HCT116 (cell line): ENCODE measurements at regions not wholly inside any gene's neighbourhood (a gene's known extent, or its start where the extent isn't known, plus 50 kb on each side); places are given as distances from the start of the nearest gene placed in this dataset.

Experiments
- ATAC-seq: fragments of 200-7000 bp; cut with Tn5 transposase; 2 replicates; pipeline ENCODE4 v1.9.1; 2020; ENCODE audit warnings: mild to moderate bottlenecking, moderate library complexity
- BruUV-seq: library from RNA; stranded (reverse); fragments of 400-500 nt; replicated peaks from 2 replicates; lab custom pipeline; 2021; lab: Mats Ljungman, UMichigan
- CTCF ChIA-PET: fragments of 300-600 bp; sonication (Branson Sonifier 250); formaldehyde crosslinking; loops from one replicate; lab custom pipeline; 2021; ENCODE audit warnings: antibody characterized with exemption; lab: Charles Lee
- POLR2A ChIA-PET: fragments of 300-600, 350-600 bp; sonication (Branson Sonifier 250); formaldehyde crosslinking; loops from one replicate; lab custom pipeline; 2021; ENCODE audit warnings: antibody characterized with exemption; lab: Charles Lee
- RAD21 ChIA-PET, 2 experiments: fragments of 300-600 bp; sonication (Branson Sonifier 250); formaldehyde crosslinking; loops; one replicate each; lab custom pipeline; 2023; ENCODE audit warnings: low total read pairs in 2 of 2; ENCODE audit not compliant: uncharacterized antibody in 2 of 2, unreplicated experiment in 2 of 2, low non-redundant PET in 1 of 2; lab: Charles Lee
- DNase-seq: peaks from one replicate; pipeline ENCODE4 v3.0.0-alpha.2; 2010; ENCODE audit warnings: low read depth, low spot score
- H2AFZ ChIP-seq: fragments of 200-600 bp; shearing (Covaris generic), sonication (generic); 2 replicates; pipeline ENCODE4 v1.6.1; 2017; ENCODE audit warnings: low read depth, mixed run types, mixed read lengths, antibody characterized with exemption, low read length; ENCODE audit not compliant: poor library complexity, severe bottlenecking
- H3K27ac ChIP-seq: 2 replicates; pipeline ENCODE4 v1.5.1; 2012; ENCODE audit warnings: low read depth, low read length
- H3K27me3 ChIP-seq: fragments of 200-600 bp; sonication (generic); 2 replicates; pipeline ENCODE4 v1.6.1; 2016; ENCODE audit warnings: mixed run types, low read length, mixed read lengths; ENCODE audit not compliant: insufficient read depth
- H3K36me3 ChIP-seq, 2 experiments: fragments of 200-500 bp in 1 of 2; fragments of 200-600 bp in 1 of 2; sonication (Bioruptor generic) in 1 of 2; sonication (generic) in 1 of 2; 2 replicates each; pipeline versions ENCODE4 v1.5.1 to v1.6.1; 2014 to 2016; ENCODE audit warnings: low read length in 2 of 2, inconsistent platforms in 1 of 2, mixed read lengths in 1 of 2, mixed run types in 1 of 2; ENCODE audit not compliant: insufficient read depth in 2 of 2, control insufficient read depth in 1 of 2
- H3K4me1 ChIP-seq, 2 experiments: fragments of 200-600 bp in 1 of 2; sonication (generic) in 1 of 2; 2 replicates each; pipeline versions ENCODE4 v1.5.1 to v1.6.1; 2012 to 2017; ENCODE audit warnings: low read length in 2 of 2, inconsistent platforms in 1 of 2, mild to moderate bottlenecking in 1 of 2, mixed read lengths in 1 of 2, mixed run types in 1 of 2, moderate library complexity in 1 of 2; ENCODE audit not compliant: insufficient read depth in 2 of 2, control insufficient read depth in 1 of 2
- H3K4me2 ChIP-seq: fragments of 200-600 bp; sonication (generic); 2 replicates; pipeline ENCODE4 v1.6.1; 2017; ENCODE audit warnings: mixed run types, low read length, mixed read lengths
- H3K4me3 ChIP-seq, 2 experiments: fragments of 200-600 bp in 1 of 2; sonication (generic) in 1 of 2; replicated peaks in 1 of 2; 2 replicates each; pipeline ENCODE4 v1.5.1; 2011 to 2016; ENCODE audit warnings: low read length in 2 of 2, control low read depth in 1 of 2, low read depth in 1 of 2, mild to moderate bottlenecking in 1 of 2, mixed read lengths in 1 of 2, mixed run types in 1 of 2
- H3K79me2 ChIP-seq: fragments of 200-600 bp; sonication (generic); 2 replicates; pipeline ENCODE4 v1.6.1; 2017; ENCODE audit warnings: mild to moderate bottlenecking, mixed run types, low read length, moderate library complexity, mixed read lengths; ENCODE audit not compliant: insufficient read depth
- H3K9ac ChIP-seq: fragments of 200-600 bp; sonication (generic); 2 replicates; pipeline ENCODE4 v1.6.1; 2016; ENCODE audit warnings: low read length, mixed read lengths
- H3K9me2 ChIP-seq: fragments of 200-600 bp; sonication (generic), shearing (Covaris generic); 2 replicates; pipeline ENCODE4 v1.6.1; 2017; ENCODE audit warnings: mixed run types, mild to moderate bottlenecking, moderate library complexity; ENCODE audit not compliant: insufficient read depth
- H3K9me3 ChIP-seq, 2 experiments: fragments of 200-500 bp in 1 of 2; fragments of 200-600 bp in 1 of 2; sonication (Bioruptor generic) in 1 of 2; sonication (generic) in 1 of 2; 2 replicates each; pipeline ENCODE4 v1.6.1; 2014 to 2017; ENCODE audit warnings: low read length in 2 of 2, mixed read lengths in 2 of 2, inconsistent platforms in 1 of 2, low read depth in 1 of 2, mild to moderate bottlenecking in 1 of 2, mixed run types in 1 of 2, moderate library complexity in 1 of 2; ENCODE audit not compliant: control insufficient read depth in 1 of 2, insufficient read depth in 1 of 2
- H4K20me1 ChIP-seq: fragments of 200-600 bp; sonication (generic), shearing (Covaris generic); 2 replicates; pipeline ENCODE4 v1.6.1; 2017; ENCODE audit warnings: mixed run types, mild to moderate bottlenecking, moderate library complexity; ENCODE audit not compliant: insufficient read depth
- ATF3 ChIP-seq: IDR thresholded peaks from 2 replicates; pipeline ENCODE4 v1.6.1; 2012
- CBX3 ChIP-seq: IDR thresholded peaks from 2 replicates; pipeline ENCODE4 v1.6.1; 2012; ENCODE audit warnings: low read depth
- CTCF ChIP-seq, 3 experiments: fragments of 200-600 bp in 1 of 3; sonication (generic) in 1 of 3; IDR thresholded peaks in 2 of 3; conservative IDR thresholded peaks in 1 of 3; 2 replicates each; pipeline ENCODE4 v1.5.1; 2012 to 2017; ENCODE audit warnings: low read depth in 2 of 3, low read length in 2 of 3, antibody characterized with exemption in 1 of 3, borderline replicate concordance in 1 of 3, control low read depth in 1 of 3, mild to moderate bottlenecking in 1 of 3, mixed read lengths in 1 of 3, mixed run types in 1 of 3, moderate library complexity in 1 of 3; ENCODE audit not compliant: insufficient read depth in 1 of 3
- ELF1 ChIP-seq: IDR thresholded peaks from 2 replicates; pipeline ENCODE4 v1.6.1; 2012; ENCODE audit warnings: low read depth, borderline replicate concordance
- FOSL1 ChIP-seq: IDR thresholded peaks from 2 replicates; pipeline ENCODE4 v1.6.1; 2012; ENCODE audit warnings: low read depth
- JUND ChIP-seq: IDR thresholded peaks from 2 replicates; pipeline ENCODE4 v1.6.1; 2012
- MAX ChIP-seq: IDR thresholded peaks from 2 replicates; pipeline ENCODE4 v1.6.1; 2012
- POLR2A ChIP-seq: IDR thresholded peaks from 2 replicates; pipeline ENCODE4 v1.7.0; 2011; ENCODE audit warnings: borderline replicate concordance; ENCODE audit not compliant: insufficient read depth, insufficient read length; ENCODE audit errors: extremely low read depth
- POLR2AphosphoS5 ChIP-seq: IDR thresholded peaks from 2 replicates; pipeline ENCODE4 v1.6.1; 2011; ENCODE audit warnings: mild to moderate bottlenecking, low read depth, low read length, moderate library complexity
- RAD21 ChIP-seq: IDR thresholded peaks from 2 replicates; pipeline ENCODE4 v1.6.1; 2012; ENCODE audit warnings: low read depth, mild to moderate bottlenecking
- REST ChIP-seq: IDR thresholded peaks from 2 replicates; pipeline ENCODE4 v1.6.1; 2012; ENCODE audit warnings: low read depth
- SIN3A ChIP-seq: IDR thresholded peaks from 2 replicates; pipeline ENCODE4 v1.6.1; 2012; ENCODE audit warnings: low read depth
- SP1 ChIP-seq: IDR thresholded peaks from 2 replicates; pipeline ENCODE4 v1.6.1; 2012; ENCODE audit warnings: low read depth
- SRF ChIP-seq: IDR thresholded peaks from 2 replicates; pipeline ENCODE4 v1.6.1; 2012; ENCODE audit warnings: low read depth
- TCF7L2 ChIP-seq: IDR thresholded peaks from 2 replicates; pipeline ENCODE4 v1.7.0; 2011; ENCODE audit warnings: borderline replicate concordance, inconsistent platforms; ENCODE audit not compliant: insufficient read depth, insufficient read length; ENCODE audit errors: extremely low read depth
- YY1 ChIP-seq: IDR thresholded peaks from 2 replicates; pipeline ENCODE4 v1.6.1; 2011; ENCODE audit warnings: low read length, low read depth, moderate library complexity, mild to moderate bottlenecking; ENCODE audit not compliant: insufficient replicate concordance; ENCODE audit errors: extremely low read depth
- ZNF274 ChIP-seq: fragments of 200-500 bp; sonication (Bioruptor generic); IDR thresholded peaks from 2 replicates; pipeline ENCODE4 v1.6.1; 2014; ENCODE audit warnings: mild to moderate bottlenecking, low read depth, low read length, inconsistent platforms
- intact Hi-C: fragments of 100-400 bp; cut with micrococcal nuclease; formaldehyde crosslinking; loops from 2 replicates; pipeline ENCODE4 v1.10.0; 2022

GRCh38 chr2:39542523-39542922, 105.4 kb upstream of the MAP4K3 start:
- ChIA-PET RAD21 (no interaction called here), POLR2A (no interaction called here), CTCF (no interaction called here)
- no peaks in the 10 kb centered on the region for H3K9me3 ChIP-seq
- no peak overlapping the region for H3K27ac ChIP-seq
- H3K4me3 ChIP-seq = no peak overlapping the region
- no peaks in the 10 kb centered on the region for H3K79me2 ChIP-seq
- H3K27me3 ChIP-seq = no peaks in the 10 kb centered on the region
- no peaks in the 10 kb centered on the region for H3K36me3 ChIP-seq
- DNase-seq (no peak), ATAC-seq (no peak)
- no peaks in the 10 kb centered on the region for H3K9me2 ChIP-seq
- intact Hi-C loops = no loop called here
- no peak overlapping the region for H3K4me2 ChIP-seq
- H2AFZ ChIP-seq = no peak overlapping the region
- no peak for TF ChIP-seq POLR2AphosphoS5
- no peak for TF ChIP-seq ZNF274
- no peak for TF ChIP-seq FOSL1
- TF ChIP-seq POLR2A = no peak
- no peak for TF ChIP-seq TCF7L2
- TF ChIP-seq JUND = no peak
- no peak for TF ChIP-seq SIN3A
- TF ChIP-seq RAD21 = no peak
- no peak for TF ChIP-seq MAX
- no peak for TF ChIP-seq REST
- TF ChIP-seq CTCF (IDR thresholded peaks at IDR 0.05 in 2 of 3, conservative IDR thresholded peaks at IDR 0.05 in 1 of 3; ENCODE audit: borderline replicate concordance in 1 of 3, insufficient read depth in 1 of 3, low read depth in 2 of 3, low read length in 2 of 3) = no peak
- no peak for TF ChIP-seq ATF3
- TF ChIP-seq CBX3 = no peak
- no peak for TF ChIP-seq SP1
- TF ChIP-seq YY1 = no peak
- no peak for TF ChIP-seq SRF
- TF ChIP-seq ELF1 = no peak
- BruUV-seq = no TSS peak
- H4K20me1 ChIP-seq = no peaks in the 10 kb centered on the region
- no peaks in the 10 kb centered on the region for H3K4me1 ChIP-seq
- no peak overlapping the region for H3K9ac ChIP-seq
